IMR-90 (cell line): ENCODE measurements at regions not wholly inside any gene's neighbourhood (a gene's known extent, or its start where the extent isn't known, plus 50 kb on each side); places are given as distances from the start of the nearest gene placed in this dataset.

Experiments
- ATAC-seq: fragments of 200-7000 bp; cut with Tn5 transposase; 2 replicates; pipeline ENCODE4 v1.9.1; 2020; ENCODE audit warnings: low read depth, mild to moderate bottlenecking, moderate library complexity
- BruUV-seq: library from RNA; stranded (reverse); fragments of 400-500 nt; replicated peaks from 2 replicates; lab custom pipeline; 2021; lab: Mats Ljungman, UMichigan
- CTCF ChIA-PET: fragments of 300-600 bp; formaldehyde crosslinking; extraction: SDS; loops from one replicate; lab custom pipeline; 2021; ENCODE audit warnings: antibody characterized with exemption; lab: Yijun Ruan, JAX
- POLR2A ChIA-PET: fragments of 300-600 bp; sonication (Branson Sonifier 250); formaldehyde crosslinking; loops from one replicate; lab custom pipeline; 2022; ENCODE audit warnings: antibody characterized with exemption; ENCODE audit not compliant: unreplicated experiment; lab: Charles Lee
- DNase-seq: peaks from one replicate; pipeline ENCODE4 v3.0.0; 2013
- H2AFZ ChIP-seq: replicated peaks from 2 replicates; pipeline ENCODE3; 2013; ENCODE audit warnings: low read length, mild to moderate bottlenecking; ENCODE audit not compliant: poor library complexity
- H2AK5ac ChIP-seq: 2 replicates; pipeline ENCODE4 v1.6.1; 2013; ENCODE audit warnings: low read depth, low read length, inconsistent platforms
- H2AK9ac ChIP-seq: replicated peaks from 2 replicates; pipeline ENCODE3; 2013; ENCODE audit warnings: mild to moderate bottlenecking, low read depth, low read length, moderate library complexity; ENCODE audit not compliant: poor library complexity
- H2BK120ac ChIP-seq: 2 replicates; pipeline ENCODE4 v1.6.1; 2013; ENCODE audit warnings: low read depth, low read length, inconsistent platforms
- H2BK15ac ChIP-seq: 3 replicates; pipeline ENCODE4 v1.6.1; 2013; ENCODE audit warnings: low read depth, low read length, inconsistent platforms
- H2BK20ac ChIP-seq: 2 replicates; pipeline ENCODE4 v1.6.1; 2013; ENCODE audit warnings: low read depth, mild to moderate bottlenecking, inconsistent platforms, low read length, moderate library complexity
- H2BK5ac ChIP-seq: 2 replicates; pipeline ENCODE4 v1.6.1; 2013; ENCODE audit warnings: mild to moderate bottlenecking, low read depth, low read length, inconsistent platforms; ENCODE audit not compliant: poor library complexity, severe bottlenecking
- H3K14ac ChIP-seq: replicated peaks from 2 replicates; pipeline ENCODE4 v1.6.1; 2013; ENCODE audit warnings: low read depth, low read length, inconsistent platforms
- H3K18ac ChIP-seq: 2 replicates; pipeline ENCODE4 v1.6.1; 2013; ENCODE audit warnings: low read depth, low read length, control low read depth
- H3K23ac ChIP-seq: 2 replicates; pipeline ENCODE4 v1.6.1; 2013; ENCODE audit warnings: low read depth, low read length, inconsistent platforms
- H3K27ac ChIP-seq: 2 replicates; pipeline ENCODE4 v1.5.1; 2013; ENCODE audit warnings: mild to moderate bottlenecking, control low read depth, low read length; ENCODE audit not compliant: insufficient read depth
- H3K27me3 ChIP-seq: 2 replicates; pipeline ENCODE4 v1.6.1; 2013; ENCODE audit warnings: low read length; ENCODE audit not compliant: control insufficient read depth, insufficient read depth
- H3K36me3 ChIP-seq: 2 replicates; pipeline ENCODE4 v1.6.1; 2013; ENCODE audit warnings: low read length, mixed read lengths; ENCODE audit not compliant: control insufficient read depth, insufficient read depth
- H3K4ac ChIP-seq: 2 replicates; pipeline ENCODE4 v1.6.1; 2013; ENCODE audit warnings: low read depth, low read length, inconsistent platforms
- H3K4me1 ChIP-seq: 2 replicates; pipeline ENCODE4 v1.6.1; 2013; ENCODE audit warnings: low read length, mixed read lengths; ENCODE audit not compliant: control insufficient read depth, insufficient read depth
- H3K4me2 ChIP-seq: 2 replicates; pipeline ENCODE4 v1.6.1; 2013; ENCODE audit warnings: low read depth, mild to moderate bottlenecking, control low read depth, low read length, moderate library complexity
- H3K4me3 ChIP-seq: 2 replicates; pipeline ENCODE4 v1.5.1; 2013; ENCODE audit warnings: low read depth, mild to moderate bottlenecking, control low read depth, low read length, moderate library complexity; ENCODE audit not compliant: insufficient read depth
- H3K56ac ChIP-seq: 2 replicates; pipeline ENCODE4 v1.6.1; 2013; ENCODE audit warnings: low read length, inconsistent platforms; ENCODE audit not compliant: insufficient read depth; ENCODE audit errors: extremely low read depth
- H3K79me1 ChIP-seq, 2 experiments: 2 replicates each; pipeline ENCODE4 v1.6.1; 2013; ENCODE audit warnings: low read length in 2 of 2, inconsistent platforms in 1 of 2, low read depth in 1 of 2
- H3K9ac ChIP-seq: 2 replicates; pipeline ENCODE4 v1.6.1; 2013; ENCODE audit warnings: low read depth, low read length, control low read depth
- H3K9me1 ChIP-seq: 2 replicates; pipeline ENCODE4 v1.6.1; 2013; ENCODE audit warnings: low read length, inconsistent platforms; ENCODE audit not compliant: insufficient read depth
- H3K9me3 ChIP-seq: 2 replicates; pipeline ENCODE4 v1.6.1; 2013; ENCODE audit warnings: low read length; ENCODE audit not compliant: control insufficient read depth, insufficient read depth
- H4K20me1 ChIP-seq: 2 replicates; pipeline ENCODE4 v1.6.1; 2013; ENCODE audit warnings: low read length, inconsistent platforms; ENCODE audit not compliant: insufficient read depth
- H4K5ac ChIP-seq: 2 replicates; pipeline ENCODE4 v1.6.1; 2013; ENCODE audit warnings: mild to moderate bottlenecking, low read depth, low read length, control low read depth
- H4K8ac ChIP-seq, 2 experiments: 2 replicates each; pipeline ENCODE4 v1.6.1; 2013; ENCODE audit warnings: low read depth in 2 of 2, low read length in 2 of 2, control low read depth in 1 of 2, inconsistent platforms in 1 of 2
- H4K91ac ChIP-seq: 2 replicates; pipeline ENCODE4 v1.6.1; 2013; ENCODE audit warnings: low read depth, low read length, inconsistent platforms; ENCODE audit not compliant: insufficient read depth
- BHLHE40 ChIP-seq: fragments of 150-350 bp; IDR thresholded peaks from 2 replicates; pipeline ENCODE4 v1.6.1; 2016; ENCODE audit warnings: mild to moderate bottlenecking, low read depth, low read length
- CEBPB ChIP-seq: IDR thresholded peaks from 2 replicates; pipeline ENCODE4 v1.6.1; 2012; ENCODE audit warnings: low read depth, low read length, improper control_type of control experiment
- FOS ChIP-seq: fragments of 150-350 bp; IDR thresholded peaks from 2 replicates; pipeline ENCODE4 v1.6.1; 2016; ENCODE audit warnings: low read depth, low read length
- MAFK ChIP-seq: IDR thresholded peaks from 2 replicates; pipeline ENCODE4 v1.6.1; 2012; ENCODE audit warnings: low read depth, low read length, improper control_type of control experiment
- MXI1 ChIP-seq: IDR thresholded peaks from 2 replicates; pipeline ENCODE4 v1.6.1; 2012; ENCODE audit warnings: low read depth, mild to moderate bottlenecking, low read length, moderate library complexity, borderline replicate concordance
- NFE2L2 ChIP-seq: fragments of 150-350 bp; IDR thresholded peaks from 2 replicates; pipeline ENCODE4 v1.6.1; 2016; ENCODE audit warnings: low read depth, mild to moderate bottlenecking, low read length
- RAD21 ChIP-seq: IDR thresholded peaks from 2 replicates; pipeline ENCODE4 v1.6.1; 2012; ENCODE audit warnings: low read length, improper control_type of control experiment
- RCOR1 ChIP-seq: IDR thresholded peaks from 2 replicates; pipeline ENCODE4 v1.6.1; 2012; ENCODE audit warnings: mild to moderate bottlenecking, low read length, improper control_type of control experiment; ENCODE audit not compliant: insufficient replicate concordance
- RFX5 ChIP-seq: IDR thresholded peaks from 2 replicates; pipeline ENCODE4 v1.8.0; 2012; ENCODE audit warnings: low read depth, mild to moderate bottlenecking, low read length, moderate library complexity
- WGBS, 2 experiments: methylation state at CpG; one replicate each; pipeline versions ENCODE4 v1.1.5 to v1.1.7; 2013; ENCODE audit warnings: missing lambda C conversion rate in 2 of 2; ENCODE audit not compliant: insufficient read length in 1 of 2; ENCODE audit errors: extremely low coverage in 2 of 2; 5-methylcytosine and 5-hydroxymethylcytosine counted together
- dilution Hi-C: fragments of 300-500 bp; cut with HindIII; formaldehyde crosslinking; loops from one replicate; pipeline ENCODE4 v1.14.3; 2018; ENCODE audit warnings: low sequenced_read_pairs; ENCODE audit not compliant: unreplicated experiment
- in situ Hi-C: fragments of 300-500 bp; cut with MboI; formaldehyde crosslinking; loops from 3 replicates; pipeline ENCODE4 v1.14.3; 2019; ENCODE audit warnings: low sequenced_read_pairs, inconsistent platforms, mixed read lengths
- intact Hi-C: fragments of 100-400 bp; cut with micrococcal nuclease; formaldehyde crosslinking; loops from 2 replicates; pipeline ENCODE4 v1.10.0; 2022
- TF ChIP-seq, protein P1 (sequence below): fragments of 150-350 bp; IDR thresholded peaks from 2 replicates; pipeline ENCODE4 v1.6.1; 2016; ENCODE audit warnings: low read depth, mild to moderate bottlenecking, low read length, moderate library complexity, borderline replicate concordance
- TF ChIP-seq, protein P2 (sequence below): conservative IDR thresholded peaks from 2 replicates; pipeline ENCODE4 v1.5.1; 2012; ENCODE audit warnings: mild to moderate bottlenecking, low read depth, low read length, improper control_type of control experiment

DNA sequence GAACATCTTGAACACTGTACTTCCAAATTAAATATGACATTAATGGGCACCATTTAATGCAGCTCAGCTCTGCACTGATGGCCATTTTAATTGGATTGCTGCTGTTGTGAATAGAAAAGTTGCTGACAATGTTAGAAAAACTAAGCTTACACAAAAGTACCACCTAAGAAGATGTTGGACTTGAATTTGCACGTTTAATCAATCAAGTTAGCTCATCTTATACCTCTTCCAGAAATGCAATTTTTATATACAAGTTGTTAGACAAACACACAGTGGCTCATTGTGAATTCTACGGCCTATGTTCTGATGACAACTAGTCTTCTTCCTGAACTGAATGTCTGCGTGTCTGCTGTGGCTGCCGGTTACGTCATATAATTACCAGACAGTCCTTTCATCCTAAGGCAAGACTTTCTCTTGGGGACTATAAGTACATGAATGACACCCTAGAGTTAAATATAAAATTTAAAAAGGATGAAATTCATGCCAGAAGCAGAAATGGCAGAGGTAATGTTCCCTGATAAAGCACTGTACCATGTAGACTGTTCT is 330.2 kb downstream of the EPM2A start:
- Histone ChIP-seq H2BK20ac (no peak overlapping the region), H3K56ac (no peak overlapping the region), H3K23ac (no peak overlapping the region), H2BK15ac (no peak overlapping the region), H3K79me1 (no peaks in the 10 kb centered on the region), H3K27ac (no peak overlapping the region), H3K4me3 (no peak overlapping the region), H3K4me1 (no peaks in the 10 kb centered on the region), H4K8ac (no peak overlapping the region), H3K14ac (no peak overlapping the region), H3K9me1 (no peaks in the 10 kb centered on the region), H3K9ac (no peak overlapping the region), H3K27me3 (no peaks in the 10 kb centered on the region), H3K36me3 (no peaks in the 10 kb centered on the region), H3K9me3 (no peaks in the 10 kb centered on the region), H4K5ac (no peak overlapping the region), H3K4ac (no peak overlapping the region), H4K91ac (no peak overlapping the region), H4K20me1 (no peaks in the 10 kb centered on the region), H3K4me2 (no peak overlapping the region), H2AK9ac (no peak overlapping the region), H2AFZ (no peak overlapping the region), H2AK5ac (no peak overlapping the region), H2BK120ac (no peak overlapping the region), H2BK5ac (no peak overlapping the region), H3K18ac (no peak overlapping the region)
- intact Hi-C loops (no loop called here), in situ Hi-C loops (no loop called here), dilution Hi-C loops (no loop called here)
- WGBS, 2 experiments: 80% methylated on average over 1 of the region's 5 CpGs; no CpG with 5 or more reads in 1 of the 2 experiments
- DNase-seq: no peak
- ChIA-PET CTCF (no interaction called here), POLR2A (no interaction called here)
- ATAC-seq: no peak
- no peak for TF ChIP-seq MXI1
- TF ChIP-seq, protein P1, sequence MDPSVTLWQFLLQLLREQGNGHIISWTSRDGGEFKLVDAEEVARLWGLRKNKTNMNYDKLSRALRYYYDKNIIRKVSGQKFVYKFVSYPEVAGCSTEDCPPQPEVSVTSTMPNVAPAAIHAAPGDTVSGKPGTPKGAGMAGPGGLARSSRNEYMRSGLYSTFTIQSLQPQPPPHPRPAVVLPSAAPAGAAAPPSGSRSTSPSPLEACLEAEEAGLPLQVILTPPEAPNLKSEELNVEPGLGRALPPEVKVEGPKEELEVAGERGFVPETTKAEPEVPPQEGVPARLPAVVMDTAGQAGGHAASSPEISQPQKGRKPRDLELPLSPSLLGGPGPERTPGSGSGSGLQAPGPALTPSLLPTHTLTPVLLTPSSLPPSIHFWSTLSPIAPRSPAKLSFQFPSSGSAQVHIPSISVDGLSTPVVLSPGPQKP: no peak
- TF ChIP-seq RAD21: no peak
- no peak for TF ChIP-seq CEBPB
- TF ChIP-seq FOS: no peak
- TF ChIP-seq RFX5: no peak
- no peak for TF ChIP-seq BHLHE40
- TF ChIP-seq, protein P2, sequence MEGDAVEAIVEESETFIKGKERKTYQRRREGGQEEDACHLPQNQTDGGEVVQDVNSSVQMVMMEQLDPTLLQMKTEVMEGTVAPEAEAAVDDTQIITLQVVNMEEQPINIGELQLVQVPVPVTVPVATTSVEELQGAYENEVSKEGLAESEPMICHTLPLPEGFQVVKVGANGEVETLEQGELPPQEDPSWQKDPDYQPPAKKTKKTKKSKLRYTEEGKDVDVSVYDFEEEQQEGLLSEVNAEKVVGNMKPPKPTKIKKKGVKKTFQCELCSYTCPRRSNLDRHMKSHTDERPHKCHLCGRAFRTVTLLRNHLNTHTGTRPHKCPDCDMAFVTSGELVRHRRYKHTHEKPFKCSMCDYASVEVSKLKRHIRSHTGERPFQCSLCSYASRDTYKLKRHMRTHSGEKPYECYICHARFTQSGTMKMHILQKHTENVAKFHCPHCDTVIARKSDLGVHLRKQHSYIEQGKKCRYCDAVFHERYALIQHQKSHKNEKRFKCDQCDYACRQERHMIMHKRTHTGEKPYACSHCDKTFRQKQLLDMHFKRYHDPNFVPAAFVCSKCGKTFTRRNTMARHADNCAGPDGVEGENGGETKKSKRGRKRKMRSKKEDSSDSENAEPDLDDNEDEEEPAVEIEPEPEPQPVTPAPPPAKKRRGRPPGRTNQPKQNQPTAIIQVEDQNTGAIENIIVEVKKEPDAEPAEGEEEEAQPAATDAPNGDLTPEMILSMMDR: no peak
- TF ChIP-seq NFE2L2: no peak
- no peak for TF ChIP-seq RCOR1
- no peak for TF ChIP-seq MAFK
- BruUV-seq: no TSS peak
